ENCODE measurements at regions not wholly inside any gene's neighbourhood (a gene's known extent, or its start where the extent isn't known, plus 50 kb on each side); places are given as distances from the start of the nearest gene placed in this dataset.
"Not testable (repeated sequence)": the region's sequence is repeated elsewhere in the genome, so short reads cannot be mapped to it uniquely, and the experiment has no call there.

GRCh38 chr2:129550536-129550935 is 428.9 kb upstream of the RAB6C start:
- DNase-seq: no peak

DNA sequence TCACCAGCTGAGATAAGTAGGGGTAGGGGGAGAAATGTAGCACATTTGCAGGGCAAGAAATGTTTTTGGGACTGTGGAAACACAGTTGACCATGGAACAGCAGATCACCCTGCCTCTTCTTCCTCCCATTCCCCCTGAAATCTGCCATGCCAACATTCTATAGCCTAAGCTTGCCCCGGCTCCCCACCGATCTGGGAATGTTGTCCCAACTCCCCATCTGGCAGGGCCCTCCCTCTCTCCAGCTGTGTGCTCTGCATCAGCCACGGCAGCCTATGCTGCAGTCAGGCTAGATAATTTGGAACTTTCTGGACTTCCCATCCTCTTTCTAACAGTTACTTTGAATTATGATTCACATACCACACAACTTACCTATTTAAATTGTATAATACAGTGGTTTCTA is 425.1 kb upstream of the RAB6C start:
- no peak for DNase-seq

GRCh38 chr2:129559101-129559500 is 420.4 kb upstream of the RAB6C start:
- DNase-seq: no peak

GRCh38 chr2:129565551-129566109 is 413.8 kb upstream of the RAB6C start:
- no peak for DNase-seq

GRCh38 chr2:129570812-129571211 is 408.7 kb upstream of the RAB6C start:
- not testable (repeated sequence) for DNase-seq

DNA sequence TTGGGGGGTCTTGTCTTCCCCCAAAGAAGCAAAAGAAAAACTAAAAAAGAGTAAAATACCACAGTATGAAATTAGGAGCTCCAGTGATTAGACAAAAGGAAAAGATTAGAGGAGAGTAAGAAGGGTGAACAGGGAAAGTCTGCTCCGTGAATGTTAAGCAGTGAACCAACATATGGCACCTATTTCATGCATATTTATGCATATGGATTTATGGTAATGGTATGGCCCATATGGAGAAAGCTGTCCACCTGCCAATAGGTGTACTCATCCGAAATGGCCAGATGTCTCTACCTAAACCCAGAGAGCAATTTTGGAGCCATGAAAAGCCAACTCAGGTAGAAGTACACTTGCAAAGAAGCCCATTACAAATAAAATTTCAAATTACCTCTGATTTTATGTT is 404.0 kb upstream of the RAB6C start:
- no peak for DNase-seq

GRCh38 chr2:129575880-129576279 is 403.6 kb upstream of the RAB6C start:
- no peak for DNase-seq

DNA sequence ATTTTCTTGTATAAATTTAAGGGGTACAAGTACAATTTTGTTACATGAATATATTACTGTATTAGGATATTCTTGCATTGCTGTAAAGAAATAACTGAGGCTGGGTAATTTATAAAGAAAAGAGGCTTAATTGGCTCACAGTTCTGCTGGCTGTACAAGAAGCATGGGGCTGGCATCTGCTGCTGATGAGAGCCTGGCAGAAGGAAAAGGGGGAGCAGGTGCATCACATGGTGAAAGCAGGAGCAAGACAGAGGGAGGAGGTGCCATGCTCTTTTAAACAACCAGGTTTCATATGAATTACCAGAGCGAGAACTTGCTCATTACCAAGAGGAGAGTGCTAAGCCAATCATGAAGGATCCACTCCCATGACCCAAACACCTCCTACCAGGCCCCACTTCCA is 399.5 kb upstream of the RAB6C start:
- DNase-seq: no peak

- no peak for DNase-seq
Observed at GRCh38 chr2:129585760-129586159, 393.7 kb upstream of the RAB6C start.

DNA sequence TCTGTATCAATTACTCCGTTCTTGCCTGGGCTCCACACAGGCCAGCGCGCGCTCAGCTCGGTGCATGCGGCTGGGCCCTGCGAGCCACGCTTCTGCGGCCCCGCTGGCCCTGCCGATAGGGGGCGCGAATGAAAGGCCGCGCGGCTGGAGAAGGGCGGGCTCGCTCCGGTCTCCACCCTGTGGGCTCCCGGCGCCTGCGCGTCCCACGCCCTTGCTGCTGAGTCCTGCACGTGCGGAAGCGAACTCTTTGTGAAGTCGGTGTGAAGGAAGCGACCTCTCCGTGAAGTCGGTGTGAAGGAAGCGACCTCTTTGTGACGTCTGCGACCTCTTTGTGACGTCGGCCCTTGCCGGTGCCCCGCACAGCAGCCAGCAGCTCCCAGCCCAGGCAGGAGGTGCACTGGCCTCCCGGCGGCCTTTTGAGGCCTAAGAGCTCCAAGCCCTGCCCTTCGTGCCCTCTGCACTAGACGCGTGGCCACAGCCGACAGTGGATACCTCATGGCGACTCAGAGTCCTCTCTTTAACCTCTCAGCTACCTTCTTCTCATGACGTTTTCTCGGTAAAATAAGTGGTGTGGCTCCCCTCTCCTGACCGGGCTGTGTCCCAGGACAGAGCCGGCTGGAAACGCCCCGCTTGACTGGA is 391.9 kb upstream of the RAB6C start:
- DNase-seq: no peak

- no peak for DNase-seq
Observed at GRCh38 chr2:129604560-129604959, 374.9 kb upstream of the RAB6C start.

DNA sequence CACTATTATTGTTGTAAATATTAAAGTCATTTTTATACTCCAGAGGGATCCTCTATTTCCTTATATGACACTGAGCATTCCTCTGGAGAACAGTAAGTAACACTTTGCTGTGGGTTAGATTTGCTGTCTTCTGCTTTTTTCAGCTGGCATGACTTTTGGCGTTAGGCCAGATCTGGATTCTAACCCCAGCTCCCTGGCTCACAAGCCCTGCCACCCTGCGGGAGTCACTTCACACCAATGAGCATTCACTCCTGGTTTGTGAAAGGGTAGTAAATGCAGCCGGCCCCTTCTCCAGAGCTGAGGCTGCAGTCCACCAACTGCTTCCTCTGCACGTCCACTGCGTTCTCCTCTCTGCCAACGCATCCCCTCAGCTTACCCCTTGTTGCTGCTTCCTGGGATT is 373.8 kb upstream of the RAB6C start:
- no peak for DNase-seq

DNA sequence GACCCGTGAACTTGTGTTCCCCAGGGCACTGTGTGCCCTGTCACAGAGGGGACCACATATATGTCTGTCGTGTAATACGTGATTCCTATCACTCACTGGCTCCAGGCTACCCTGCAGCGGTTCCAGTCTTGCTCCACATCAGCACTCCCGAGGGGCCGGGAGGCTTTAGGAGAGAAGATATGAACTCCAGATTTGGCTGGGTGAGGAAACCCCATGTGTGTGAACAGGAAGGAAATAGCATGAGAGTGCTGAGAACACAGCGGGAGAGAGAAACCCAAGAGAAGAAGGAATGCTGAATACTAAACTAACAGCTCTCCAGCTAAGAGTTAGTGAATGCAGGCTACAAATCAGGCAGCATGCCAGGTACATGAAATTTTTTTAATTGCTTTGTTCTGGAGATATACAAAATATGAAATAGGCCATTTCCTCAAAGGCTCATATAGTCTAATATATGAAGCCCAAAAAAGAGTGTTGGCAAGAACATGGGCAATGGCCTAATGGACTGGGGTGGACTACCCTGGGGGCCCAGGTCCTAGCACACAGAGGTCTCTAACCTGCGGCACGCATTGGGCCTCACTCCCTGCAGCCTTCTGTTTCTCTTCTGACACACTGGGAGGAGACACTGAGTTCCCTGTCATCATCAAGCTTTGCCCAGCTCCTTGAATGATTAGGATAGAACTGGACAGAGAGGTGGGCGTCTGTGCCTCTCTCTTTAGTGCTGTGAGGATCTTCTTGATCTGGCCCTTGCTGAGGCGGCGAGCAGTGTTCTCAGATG is 372.8 kb upstream of the RAB6C start:
- peak; percentile 23 for DNase-seq

- no peak for DNase-seq
Observed at GRCh38 chr2:129609224-129609623, 370.2 kb upstream of the RAB6C start.

GRCh38 chr2:129610766-129611165 is 368.7 kb upstream of the RAB6C start:
- no peak for DNase-seq

DNA sequence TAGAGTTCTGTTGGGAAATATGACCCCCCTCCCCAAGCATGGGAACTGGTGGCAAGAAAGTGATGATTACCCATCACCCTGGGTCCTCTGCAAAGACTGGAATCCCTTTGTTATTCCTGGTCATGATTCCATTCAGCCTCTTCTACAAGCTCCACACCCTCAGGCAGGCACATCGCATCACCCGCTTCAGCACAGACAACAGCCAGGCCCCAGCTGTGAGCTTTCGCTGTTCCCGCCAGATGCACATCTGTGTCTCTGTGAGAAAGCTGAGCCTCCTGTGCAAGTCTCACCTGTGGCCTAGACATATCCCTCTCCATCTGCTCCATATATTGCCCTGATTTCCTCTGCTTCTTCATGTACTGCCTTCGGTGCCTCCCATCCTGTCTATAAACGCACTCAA is 368.0 kb upstream of the RAB6C start:
- DNase-seq: no peak

DNA sequence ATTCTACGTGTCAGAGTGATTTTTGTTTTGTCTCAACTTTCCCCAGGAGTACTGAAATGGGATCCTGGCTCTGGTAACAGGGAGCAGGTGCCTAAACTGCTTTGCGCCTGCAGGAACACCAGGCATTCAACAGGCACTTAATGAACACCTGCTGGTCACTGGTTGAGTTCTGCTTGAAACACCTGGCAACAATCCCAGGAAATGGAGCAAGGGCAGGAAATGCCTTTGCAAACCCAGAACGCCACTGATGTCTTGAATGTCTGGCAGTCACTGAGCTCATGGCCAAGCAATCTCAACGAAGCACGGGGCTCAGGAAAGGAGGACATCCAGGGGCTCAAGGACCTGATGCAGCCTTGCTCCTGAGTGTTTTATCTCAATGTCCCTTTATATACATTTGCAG is 360.0 kb upstream of the RAB6C start:
- no peak for DNase-seq

- DNase-seq: no peak
Observed at GRCh38 chr2:129620411-129620810, 359.1 kb upstream of the RAB6C start.

GRCh38 chr2:129623783-129624182 is 355.7 kb upstream of the RAB6C start:
- DNase-seq: no peak

DNA sequence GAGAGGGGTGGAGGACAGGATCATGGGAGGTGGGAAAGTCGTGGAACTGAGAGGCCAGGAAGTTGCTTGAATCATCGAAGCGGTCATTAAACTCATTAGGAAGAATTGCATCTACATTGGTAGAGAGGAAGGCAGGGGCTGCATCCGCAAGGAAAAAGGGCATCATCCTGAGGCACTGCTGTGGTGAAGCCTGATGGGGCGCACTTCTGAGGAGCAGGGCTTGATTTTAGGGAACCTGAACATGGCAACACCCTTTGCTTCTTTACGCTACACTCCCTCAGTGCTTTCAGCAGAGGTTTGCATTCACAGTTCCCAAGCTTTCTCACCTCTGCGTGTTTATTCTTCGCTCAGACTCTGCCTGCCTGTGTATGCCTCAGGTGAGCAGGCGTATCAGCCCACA is 352.0 kb upstream of the RAB6C start:
- DNase-seq: no peak

- DNase-seq: no peak
Observed at GRCh38 chr2:129636692-129637091, 342.8 kb upstream of the RAB6C start.

DNA sequence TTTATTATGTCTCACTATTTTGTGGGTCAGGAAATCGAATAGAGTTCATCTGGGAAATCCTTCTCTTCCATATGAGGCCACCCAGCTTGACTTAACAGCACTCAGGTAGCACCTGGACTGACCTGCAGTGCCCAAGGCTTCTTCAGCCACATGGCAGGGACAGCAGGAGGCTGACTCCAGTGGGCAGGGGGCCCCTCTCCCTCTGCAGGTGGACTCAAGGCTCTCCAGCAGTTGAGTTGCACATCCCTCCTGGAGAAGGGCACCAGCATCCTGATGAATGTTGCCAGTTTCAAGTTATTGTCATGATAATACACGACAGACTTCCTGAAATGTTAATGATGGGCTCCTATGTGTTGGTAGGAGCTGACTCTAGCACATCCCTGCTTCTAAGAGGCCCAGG is 338.1 kb upstream of the RAB6C start:
- DNase-seq: no peak

- no peak for DNase-seq
Observed at GRCh38 chr2:129642526-129643043, 336.9 kb upstream of the RAB6C start.

DNA sequence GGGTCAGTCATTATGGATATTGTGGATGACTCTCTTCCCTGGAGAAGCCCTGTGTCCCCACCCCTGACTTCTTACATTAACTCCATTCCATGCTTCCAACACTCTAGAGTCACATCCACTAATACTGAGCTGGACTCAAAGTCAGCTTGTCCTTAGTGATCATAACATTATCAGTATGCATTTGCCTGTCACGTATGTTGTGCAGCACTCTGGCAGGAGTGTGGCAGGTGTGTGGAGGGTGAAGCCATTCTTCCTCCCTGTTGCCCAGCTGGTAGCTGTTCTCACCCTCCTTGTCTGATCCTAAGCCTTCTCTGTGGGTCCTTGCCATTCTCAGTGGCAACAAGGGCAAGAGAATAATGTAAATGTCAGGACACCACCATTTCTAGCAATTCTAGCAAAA is 334.1 kb upstream of the RAB6C start:
- DNase-seq: no peak
